ENCODE measurements at regions not wholly inside any gene's neighbourhood (a gene's known extent, or its start where the extent isn't known, plus 50 kb on each side); places are given as distances from the start of the nearest gene placed in this dataset.

GRCh38 chr4:38601244-38601915, 62.6 kb upstream of the KLF3 start:
- Histone ChIP-seq H3K56ac (ENCODE audit: extremely low read depth, insufficient read depth, low read length) (no peak overlapping the region), H3K4me3 (ENCODE audit: insufficient read depth, low read depth, low read length) (no peak overlapping the region), H2BK15ac (ENCODE audit: low read depth, low read length) (no peak overlapping the region), H4K8ac (ENCODE audit: low read depth in 2 of 2, low read length in 2 of 2) (no peak overlapping the region), H4K20me1 (ENCODE audit: insufficient read depth, low read length) (no peaks in the 10 kb centered on the region), H3K18ac (ENCODE audit: low read depth, low read length) (no peak overlapping the region), H2AK5ac (ENCODE audit: low read depth, low read length) (no peak overlapping the region), H4K91ac (ENCODE audit: insufficient read depth, low read depth, low read length) (no peak overlapping the region), H3K4me2 (ENCODE audit: low read depth, low read length) (no peak overlapping the region), H2AK9ac (replicated peaks; ENCODE audit: low read depth, low read length, poor library complexity) (no peak overlapping the region), H2BK20ac (ENCODE audit: low read depth, low read length) (no peak overlapping the region), H3K27ac (ENCODE audit: insufficient read depth, low read length) (no peak overlapping the region), H3K4ac (ENCODE audit: low read depth, low read length) (no peak overlapping the region), H4K5ac (ENCODE audit: low read depth, low read length) (no peak overlapping the region), H3K27me3 (ENCODE audit: control insufficient read depth, insufficient read depth, low read length) (no peaks in the 10 kb centered on the region), H3K9ac (ENCODE audit: low read depth, low read length) (no peak overlapping the region), H3K9me3 (ENCODE audit: control insufficient read depth, insufficient read depth, low read length) (no peaks in the 10 kb centered on the region), H2BK5ac (ENCODE audit: low read depth, low read length, poor library complexity, severe bottlenecking) (no peak overlapping the region), H3K79me1 (ENCODE audit: low read depth in 1 of 2, low read length in 2 of 2) (no peaks in the 10 kb centered on the region), H3K23ac (ENCODE audit: low read depth, low read length) (no peak overlapping the region), H3K36me3 (ENCODE audit: control insufficient read depth, insufficient read depth, low read length) (no peaks in the 10 kb centered on the region), H2AFZ (replicated peaks; ENCODE audit: low read length, poor library complexity) (no peak overlapping the region), H3K14ac (replicated peaks; ENCODE audit: low read depth, low read length) (no peak overlapping the region), H2BK120ac (ENCODE audit: low read depth, low read length) (no peak overlapping the region), H3K4me1 (ENCODE audit: control insufficient read depth, insufficient read depth, low read length) (peaks cover 18% of the 10 kb centered on the region), H3K9me1 (ENCODE audit: insufficient read depth, low read length) (peaks cover 6% of the 10 kb centered on the region; the same call in 1 of the 2 replicates)
- POLR2A ChIA-PET (ENCODE audit: unreplicated experiment): no interaction called here
- CTCF ChIA-PET: no interaction called here
- intact Hi-C loops (cut with micrococcal nuclease) (loop anchor here (5.0 kb wide), 1 partner anchor 39 kb away; no protein-coding TSS in a partner anchor), in situ Hi-C loops (cut with MboI; ENCODE audit: low sequenced_read_pairs) (no loop called here), dilution Hi-C loops (cut with HindIII; ENCODE audit: low sequenced_read_pairs, unreplicated experiment) (no loop called here)
- ATAC-seq (ENCODE audit: low read depth): peak; percentile 53
- peak; percentile 63 for DNase-seq
- no CpG with 5 or more reads among the region's 6 CpGs for WGBS, 2 experiments (ENCODE audit: extremely low coverage in 2 of 2, insufficient read length in 1 of 2)
- TF ChIP-seq MXI1 (IDR thresholded peaks at IDR 0.05; ENCODE audit: borderline replicate concordance, low read depth, low read length) (no peak), CEBPB (IDR thresholded peaks at IDR 0.05; ENCODE audit: low read depth, low read length) (peak; percentile 97)
- BruUV-seq (replicated peaks): no TSS peak

Data from IMR-90 (cell line).